SK-MEL-5 (cell line): ENCODE measurements at regions not wholly inside any gene's neighbourhood (a gene's known extent, or its start where the extent isn't known, plus 50 kb on each side); places are given as distances from the start of the nearest gene placed in this dataset.
"Not testable (repeated sequence)": the region's sequence is repeated elsewhere in the genome, so short reads cannot be mapped to it uniquely, and the experiment has no call there.

Experiments
- DNase-seq: peaks from one replicate; pipeline ENCODE4 v3.0.0-alpha.2; 2016; ENCODE audit warnings: low read depth, low spot score
- in situ Hi-C: cut with HindIII; loops from 2 replicates; pipeline ENCODE4 v1.10.0; 2016; ENCODE audit warnings: low sequenced_read_pairs, high pct_unique_total_duplicates, low pct_unique_long_range_greater_than_20kb

DNA sequence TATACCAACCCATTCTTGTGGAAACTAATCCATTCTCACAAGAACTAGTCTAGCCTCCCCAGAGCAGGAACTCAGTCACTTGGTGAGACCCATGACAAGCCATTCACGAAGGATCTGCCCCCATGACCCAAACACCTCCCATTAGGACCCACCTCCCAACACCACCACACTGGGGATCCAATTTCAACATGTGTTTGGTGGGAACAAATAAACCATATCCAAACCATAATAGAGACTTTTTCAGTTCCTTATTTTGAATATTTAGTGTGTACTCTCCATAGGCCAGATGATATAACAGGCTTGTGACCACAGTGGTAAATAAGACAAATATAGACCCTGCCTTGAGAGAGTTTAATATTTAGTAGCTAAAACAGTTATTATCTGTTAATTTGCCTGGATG, 227.5 kb upstream of the SERP2 start:
- in situ Hi-C loops, result no loop called here
- DNase-seq, result no peak

- in situ Hi-C loops, result no loop called here
- no peak for DNase-seq
These were observed 226.4 kb upstream of the SERP2 start for GRCh38 chr13:44147233-44147632.

DNA sequence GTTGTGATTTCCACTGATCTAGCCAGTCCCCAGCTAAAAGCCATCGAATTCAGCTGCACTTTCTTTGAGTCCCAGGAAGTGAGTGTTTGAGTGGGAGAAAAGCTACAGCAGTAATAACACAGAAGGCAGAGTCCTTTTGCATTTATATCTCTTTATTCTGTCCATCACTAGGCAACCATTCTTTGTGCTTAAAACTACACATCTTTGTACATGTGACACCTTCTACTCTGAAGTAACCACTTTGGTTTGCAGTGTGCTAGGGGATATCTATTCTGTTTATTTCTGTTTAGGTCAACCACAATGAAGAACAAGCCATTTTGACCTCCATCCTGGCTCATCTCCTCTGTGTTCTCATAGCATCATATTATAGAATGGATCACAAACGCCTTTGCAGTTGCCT, 226.0 kb upstream of the SERP2 start:
- DNase-seq, result no peak
- in situ Hi-C loops, result no loop called here

GRCh38 chr13:44148159-44148914, 225.3 kb upstream of the SERP2 start:
- DNase-seq, result no peak
- in situ Hi-C loops, result no loop called here

GRCh38 chr13:44149231-44149630, 224.4 kb upstream of the SERP2 start:
- in situ Hi-C loops, DNase-seq: not testable (repeated sequence)

DNA sequence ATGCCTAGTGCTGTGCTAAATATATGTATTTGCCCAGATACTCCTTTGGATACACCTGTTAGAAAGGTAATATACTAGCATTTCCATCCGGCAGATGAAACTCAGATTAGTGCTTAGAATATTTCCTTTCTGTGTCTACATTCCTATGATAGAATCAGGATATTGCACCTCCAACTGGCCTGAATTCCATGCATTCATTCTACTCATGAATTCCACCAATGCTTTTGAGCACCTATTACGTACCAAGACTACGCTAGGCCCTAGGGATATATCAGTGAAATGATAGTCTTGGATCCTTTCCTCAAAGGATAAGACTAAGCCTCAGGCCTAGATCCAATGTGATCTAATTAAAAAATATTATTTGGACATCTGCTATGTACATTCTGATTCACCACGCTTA, 223.8 kb upstream of the SERP2 start:
- no peak for DNase-seq
- in situ Hi-C loops, result no loop called here

GRCh38 chr13:44151474-44151873, 222.2 kb upstream of the SERP2 start:
- DNase-seq, result no peak
- in situ Hi-C loops, result no loop called here

DNA sequence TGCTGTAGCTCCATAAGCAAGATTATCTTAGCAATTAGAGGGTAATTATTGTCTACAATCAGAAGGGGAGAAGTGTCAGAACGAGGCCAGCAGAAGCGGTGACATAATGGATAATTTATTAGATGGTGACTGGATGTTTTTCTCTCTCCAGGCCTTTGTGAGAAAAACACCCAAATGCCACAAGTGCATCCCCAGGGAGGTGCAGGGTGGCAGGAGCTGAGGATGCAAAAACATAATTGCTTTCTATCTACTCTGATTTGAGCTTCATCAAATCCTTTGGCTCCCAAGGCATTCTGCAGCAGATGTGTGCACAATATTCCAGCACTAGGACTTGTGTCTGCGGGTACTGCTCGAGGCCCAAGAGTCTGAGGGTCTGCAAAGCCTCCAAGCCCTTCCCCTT, 220.1 kb upstream of the SERP2 start:
- no peak for DNase-seq
- in situ Hi-C loops, result no loop called here

DNA sequence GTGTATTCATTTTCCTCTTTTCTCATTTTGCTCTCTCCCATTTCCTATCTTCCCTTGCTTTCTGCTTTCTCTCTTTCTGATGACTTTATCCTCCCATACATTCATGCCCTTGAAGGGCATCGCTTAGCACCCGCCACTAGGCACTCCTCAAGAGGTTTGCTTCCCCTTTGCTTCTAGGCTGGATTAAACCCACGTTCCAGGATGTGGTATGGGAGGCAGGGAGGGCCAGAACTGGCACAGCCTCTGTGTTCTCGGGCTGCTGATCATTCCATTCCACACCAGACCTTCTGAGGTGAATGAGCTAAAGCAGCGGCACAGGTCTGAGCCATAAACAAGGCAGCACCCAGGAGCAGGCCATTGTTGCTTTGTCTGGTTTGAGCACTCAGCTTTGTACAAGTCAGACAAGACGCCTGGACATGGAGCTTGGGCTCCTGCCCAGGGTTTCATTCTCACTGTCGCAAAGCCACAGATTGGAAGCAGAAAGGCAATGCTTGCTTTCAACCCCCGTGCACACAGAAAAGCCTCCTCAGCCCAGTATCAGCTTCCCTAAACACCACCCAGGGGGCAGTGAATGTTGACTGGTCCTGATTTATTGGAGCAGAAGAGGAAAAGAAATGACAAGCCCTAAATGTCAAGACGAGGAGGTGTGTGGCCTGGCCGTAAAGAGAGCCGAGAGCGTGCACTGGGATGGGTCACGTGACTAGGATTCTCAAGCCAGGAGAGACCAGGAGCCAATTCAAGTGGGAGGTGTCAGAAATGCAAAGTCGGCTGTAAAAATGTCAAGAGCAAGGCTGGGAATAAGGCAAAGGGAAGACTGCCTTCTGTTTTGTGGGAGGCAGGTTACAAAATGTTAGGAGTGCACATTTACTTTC, 218.0 kb upstream of the SERP2 start:
- no peak for DNase-seq

GRCh38 chr13:44156294-44156658, 217.3 kb upstream of the SERP2 start:
- in situ Hi-C loops, result no loop called here
- no peak for DNase-seq

More for the DNA sequence above, 218.0 kb upstream of the SERP2 start:
- in situ Hi-C loops, result no loop called here

- no peak for DNase-seq
- in situ Hi-C loops, result no loop called here
These were observed 216.0 kb upstream of the SERP2 start for GRCh38 chr13:44157606-44158005.

DNA sequence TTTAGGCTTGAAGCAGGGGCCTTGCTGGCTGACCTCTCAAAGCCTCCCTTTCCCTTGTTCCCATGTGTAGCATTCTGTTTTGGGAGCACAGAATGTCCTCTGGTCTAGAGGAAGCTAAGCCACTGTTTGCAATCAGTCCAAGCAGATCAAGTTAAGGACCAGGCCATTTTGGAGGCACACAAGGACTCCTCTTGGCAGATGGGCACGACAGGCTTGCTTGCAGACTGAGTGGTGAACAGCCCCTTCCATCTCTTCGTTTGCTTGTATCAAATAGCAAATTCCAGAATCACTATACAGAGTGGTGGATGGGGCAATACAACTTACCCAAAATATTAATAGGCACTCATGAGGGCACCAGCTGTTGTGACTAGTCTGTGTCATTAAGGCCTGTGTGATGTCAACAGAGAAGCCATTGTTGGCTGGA, 215.5 kb upstream of the SERP2 start:
- DNase-seq, result no peak
- in situ Hi-C loops, result no loop called here

DNA sequence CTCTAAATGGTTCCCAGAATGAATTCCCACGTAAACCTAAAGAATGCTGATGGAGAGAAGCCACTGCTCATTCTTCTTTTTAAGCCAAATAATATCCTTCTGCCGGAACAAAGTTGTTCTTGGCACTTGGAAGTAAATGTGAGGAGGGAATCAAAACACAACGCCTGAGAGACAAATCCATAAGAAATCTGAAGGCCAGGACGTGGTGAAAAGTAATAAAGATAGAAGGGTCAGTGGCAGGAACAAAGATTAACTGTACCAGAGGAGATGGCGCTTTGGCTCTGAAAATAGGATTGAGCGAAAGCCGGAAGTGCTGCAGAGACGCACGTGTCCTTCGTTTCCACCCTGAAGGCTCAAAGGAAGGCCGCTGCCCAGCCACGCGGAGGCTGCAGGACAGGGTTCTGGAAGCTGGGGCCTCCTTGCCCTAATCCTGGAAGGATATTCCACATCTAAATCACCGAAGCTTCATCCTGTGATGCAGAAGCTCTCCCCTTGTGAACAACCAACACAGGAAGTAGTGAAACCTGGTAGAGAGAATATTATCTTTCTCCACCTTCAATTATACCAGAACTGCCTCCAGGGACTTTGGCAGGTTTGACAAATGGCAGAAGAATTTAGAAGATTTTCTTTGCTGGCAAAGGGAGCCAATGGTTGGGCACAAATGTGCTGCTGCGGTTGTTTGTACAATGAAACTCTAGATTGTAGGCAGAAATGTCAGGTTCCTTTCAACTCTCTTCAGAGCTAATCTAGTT, 214.6 kb upstream of the SERP2 start:
- no peak for DNase-seq
- in situ Hi-C loops, result no loop called here

- DNase-seq, result no peak
- in situ Hi-C loops, result no loop called here
These were observed 213.9 kb upstream of the SERP2 start for GRCh38 chr13:44159633-44160279.

GRCh38 chr13:44160591-44161191, 212.9 kb upstream of the SERP2 start:
- DNase-seq, result no peak
- in situ Hi-C loops, result no loop called here

GRCh38 chr13:44163108-44163507, 210.5 kb upstream of the SERP2 start:
- in situ Hi-C loops, result no loop called here
- DNase-seq, result no peak

DNA sequence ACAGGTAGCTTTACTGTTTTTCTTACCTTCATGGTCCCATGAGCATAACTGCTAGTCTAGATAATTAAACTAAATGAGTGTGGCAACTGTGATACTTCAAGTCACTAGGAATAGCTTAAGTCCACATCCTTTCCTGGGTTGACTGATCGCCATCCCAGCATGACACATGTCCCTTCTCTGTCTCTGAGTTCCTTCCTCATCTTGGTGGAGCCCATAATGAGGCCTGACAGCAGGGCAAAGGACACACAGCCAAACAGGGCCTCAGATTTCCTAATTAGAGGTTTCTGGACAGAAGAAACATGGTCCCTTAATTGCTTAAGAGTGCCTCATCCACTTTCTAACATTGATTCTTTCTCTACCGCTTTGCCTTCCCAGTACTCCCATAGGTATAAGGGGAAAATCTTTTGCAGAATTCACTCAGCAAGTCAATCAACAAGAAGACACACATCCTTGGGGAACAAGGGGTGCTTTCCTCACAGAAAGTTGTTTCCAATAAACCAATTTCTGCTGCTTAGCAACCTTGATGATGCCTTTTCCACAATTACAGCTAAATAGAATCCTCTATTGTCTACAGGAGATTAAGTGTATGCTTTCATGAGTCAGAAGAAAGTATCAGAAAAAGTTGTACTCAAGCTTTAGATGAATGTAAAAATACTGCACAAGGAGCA, 208.3 kb upstream of the SERP2 start:
- no peak for DNase-seq
- in situ Hi-C loops, result no loop called here
